ENCODE measurements at regions not wholly inside any gene's neighbourhood (a gene's known extent, or its start where the extent isn't known, plus 50 kb on each side); places are given as distances from the start of the nearest gene placed in this dataset.

- DNase-seq = no peak
These were observed 54.4 kb upstream of the TMPRSS2 start for GRCh38 chr21:41562101-41563000.

GRCh38 chr21:41561701-41562100 is 53.7 kb upstream of the TMPRSS2 start:
- no peak for DNase-seq

GRCh38 chr21:41560661-41561158 is 52.8 kb upstream of the TMPRSS2 start:
- no peak for DNase-seq

GRCh38 chr21:41559658-41560631 is 52.0 kb upstream of the TMPRSS2 start:
- no peak for DNase-seq

- no peak for DNase-seq
These were observed 50.9 kb upstream of the TMPRSS2 start for GRCh38 chr21:41558842-41559241.

GRCh38 chr21:41557884-41558283 is 49.9 kb upstream of the TMPRSS2 start:
- DNase-seq = no peak

All from activated effector memory CD4-positive, alpha-beta T cell treated with anti-CD3 and anti-CD28 coated beads, Interleukin-2, amount 50 U/mL, for 16 hours (primary cell).